GM04503 (cell line): ENCODE measurements at regions not wholly inside any gene's neighbourhood (a gene's known extent, or its start where the extent isn't known, plus 50 kb on each side); places are given as distances from the start of the nearest gene placed in this dataset.
"Not testable (repeated sequence)": the region's sequence is repeated elsewhere in the genome, so short reads cannot be mapped to it uniquely, and the experiment has no call there.

Experiments used
- DNase-seq: peaks from one replicate; pipeline ENCODE4 v3.0.0-alpha.2; 2012; ENCODE audit warnings: low read depth

DNA sequence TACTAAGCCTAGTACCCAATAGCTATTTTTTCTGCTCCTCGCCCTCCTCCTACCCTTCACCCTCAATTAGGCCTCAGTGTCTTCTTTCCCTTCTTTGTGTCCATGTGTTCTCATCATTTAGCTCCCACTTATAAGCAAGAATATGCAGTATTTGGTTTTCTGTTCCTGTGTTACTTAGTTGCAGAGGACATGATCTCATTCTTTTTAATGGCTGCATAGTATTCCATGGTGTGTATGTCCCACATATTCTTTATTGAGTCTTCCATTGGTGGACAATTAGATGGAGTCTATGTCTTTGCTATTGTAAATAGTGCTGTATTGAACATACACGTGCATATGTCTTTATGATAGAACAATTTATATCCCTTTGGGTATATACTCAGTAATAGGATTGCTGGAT, 106.9 kb upstream of the NR5A2 start:
- DNase-seq: no peak

DNA sequence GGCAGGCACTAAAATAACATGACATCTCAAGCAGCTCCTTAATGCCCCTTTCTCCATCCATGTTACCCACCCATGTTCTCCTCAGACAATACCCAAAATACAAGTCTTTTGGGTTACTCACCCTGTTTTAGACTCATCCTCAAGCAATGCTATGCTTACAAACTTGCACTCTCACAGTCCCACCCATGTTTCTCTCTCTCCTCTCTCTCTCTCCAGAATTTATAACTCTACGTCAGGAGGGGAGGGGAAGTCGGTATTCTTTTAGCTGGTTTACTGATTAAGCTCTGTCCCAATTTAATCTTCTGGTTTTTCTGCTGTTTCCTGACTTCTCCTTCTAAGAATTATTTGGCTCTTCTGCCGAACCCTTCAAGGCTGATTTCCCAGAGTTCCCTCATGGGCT, 98.0 kb upstream of the NR5A2 start:
- DNase-seq: no peak

DNA sequence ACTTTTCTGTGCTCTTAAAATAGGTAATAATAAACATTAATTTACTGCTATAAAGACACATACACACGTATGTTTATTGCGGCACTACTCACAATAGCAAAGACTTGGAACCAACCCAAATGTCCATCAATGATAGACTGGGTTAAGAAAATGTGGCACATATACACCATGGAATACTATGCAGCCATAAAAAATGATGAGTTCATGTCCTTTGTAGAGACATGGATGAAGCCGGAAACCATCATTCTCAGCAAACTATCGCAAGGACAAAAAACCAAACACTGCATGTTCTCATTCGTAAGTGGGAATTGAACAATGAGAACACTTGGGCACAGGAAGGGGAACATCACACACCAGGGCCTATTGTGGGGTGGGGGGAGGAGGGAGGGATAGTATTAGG, 97.4 kb upstream of the NR5A2 start:
- DNase-seq: not testable (repeated sequence)

DNA sequence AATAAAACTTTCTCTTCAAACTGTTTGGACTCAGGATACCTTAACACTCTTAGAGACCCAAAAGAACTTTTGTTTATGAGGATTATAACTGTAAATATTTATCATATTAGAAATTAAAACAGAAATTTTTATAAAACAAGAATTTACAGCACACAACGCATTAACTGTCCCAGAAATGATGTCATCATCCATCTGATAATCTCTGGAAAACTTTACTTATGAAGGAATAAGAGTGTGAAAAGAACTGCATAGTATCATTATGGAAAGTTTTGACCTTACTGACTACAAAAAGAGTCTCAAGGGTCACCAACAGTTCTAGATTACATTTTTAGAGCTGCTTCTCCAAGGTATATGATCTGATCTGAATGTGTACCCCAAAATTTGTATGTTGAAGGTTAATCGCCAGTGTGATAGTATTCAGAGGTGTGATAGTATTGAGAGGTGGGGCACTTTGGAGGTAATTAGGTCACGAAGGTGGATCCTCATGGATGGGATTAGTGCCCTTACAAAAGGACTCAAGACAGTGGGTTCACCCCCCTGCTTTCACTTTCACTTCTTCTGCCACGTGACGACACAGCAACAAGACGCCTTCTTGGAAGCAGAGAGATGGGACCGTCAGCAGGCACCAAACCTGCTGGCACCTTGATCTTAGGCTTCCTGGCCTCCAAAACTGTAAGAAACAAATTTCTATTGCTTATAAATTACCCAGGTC, 95.7 kb upstream of the NR5A2 start:
- DNase-seq: no peak

DNA sequence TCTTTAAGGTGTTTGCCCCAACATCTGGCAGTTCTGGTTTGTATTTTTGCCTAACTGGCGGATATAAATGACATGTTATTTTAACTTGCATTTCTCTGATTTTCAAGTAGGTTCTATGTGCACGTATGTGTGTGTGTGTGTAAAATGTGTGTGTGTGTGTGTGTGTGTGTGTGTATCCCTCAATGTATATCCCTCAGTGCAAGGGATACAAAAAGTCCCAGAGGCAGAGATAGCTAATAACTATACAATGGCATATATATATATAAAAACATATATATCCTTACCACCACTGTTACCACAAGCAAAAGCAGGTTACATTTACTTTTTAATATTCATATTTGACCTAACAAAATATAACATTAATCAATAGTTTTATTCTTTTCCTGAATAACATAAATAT, 95.0 kb upstream of the NR5A2 start:
- no peak for DNase-seq

DNA sequence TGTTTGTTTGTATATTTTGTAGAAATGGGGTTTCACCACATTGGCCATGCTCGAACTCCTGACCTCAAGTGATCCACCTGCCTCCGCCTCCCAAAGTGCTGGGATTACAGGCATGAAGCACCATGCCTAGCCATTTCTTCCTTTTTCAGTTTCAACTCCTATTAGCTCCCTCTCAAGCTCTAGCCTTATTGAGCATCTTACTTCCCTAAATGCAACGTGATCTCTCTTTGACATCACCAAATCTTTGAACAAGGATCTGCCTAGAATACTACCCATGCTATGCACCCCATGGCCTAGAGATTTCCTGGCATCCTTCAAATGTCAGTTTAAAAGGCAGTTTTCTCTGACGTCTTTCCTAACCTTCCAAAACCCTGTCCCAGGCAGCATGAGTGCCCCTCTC, 91.1 kb upstream of the NR5A2 start:
- no peak for DNase-seq

DNA sequence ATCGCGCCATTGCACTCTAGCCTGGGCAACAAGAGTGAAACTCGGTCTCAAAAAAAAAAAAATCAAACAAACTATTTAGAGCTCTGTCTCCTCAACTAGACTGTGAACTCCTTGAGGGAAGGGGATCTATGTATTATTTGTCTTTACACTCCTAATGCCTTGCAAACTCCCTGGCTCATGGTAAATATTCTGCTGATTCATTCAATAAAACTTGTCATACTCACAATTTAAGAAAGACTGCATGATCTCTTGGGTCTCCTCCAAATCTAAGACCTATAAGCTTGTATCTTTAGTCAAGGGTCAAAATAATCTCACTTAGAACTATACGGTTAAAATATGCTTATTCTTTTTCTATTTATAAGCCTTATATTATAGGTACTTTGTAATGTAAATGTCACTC, 90.3 kb upstream of the NR5A2 start:
- DNase-seq: no peak

DNA sequence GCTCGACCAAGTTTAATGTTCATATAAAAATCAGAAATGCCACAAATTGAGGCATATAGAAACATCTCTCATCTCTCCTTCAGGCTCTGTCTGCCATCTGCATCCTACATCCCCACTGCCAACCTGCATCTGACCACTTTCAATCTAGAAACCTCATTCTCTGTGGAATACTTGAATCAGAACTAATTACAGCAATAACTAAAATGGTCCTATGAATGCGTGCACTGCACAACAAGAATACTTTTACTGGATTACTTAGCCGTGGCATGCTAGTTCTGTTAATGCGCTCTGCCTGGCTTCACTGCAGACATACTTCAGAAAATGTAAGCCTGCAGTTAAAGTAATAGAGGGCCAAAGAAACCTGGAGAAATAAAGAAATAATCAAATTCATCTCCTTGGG, 89.8 kb upstream of the NR5A2 start:
- no peak for DNase-seq

DNA sequence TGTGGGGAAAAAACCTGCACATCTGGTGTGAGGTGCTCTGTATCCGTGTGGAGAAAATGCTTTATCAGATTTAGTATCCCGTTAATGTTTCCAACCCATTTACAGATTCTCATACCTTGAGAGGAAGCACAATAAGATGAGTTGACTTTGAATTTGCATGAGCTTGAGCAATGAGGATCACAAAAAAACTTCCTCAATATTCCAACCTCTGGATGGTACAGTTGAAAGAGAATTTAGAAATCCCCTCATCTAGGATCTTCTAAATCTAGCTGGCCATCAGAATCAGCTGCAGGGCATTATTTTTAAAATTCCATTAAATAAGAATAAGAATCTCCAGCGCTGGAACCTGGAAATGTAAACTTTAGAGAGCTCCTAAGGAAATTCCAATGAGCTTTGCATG, 82.5 kb upstream of the NR5A2 start:
- DNase-seq: no peak

DNA sequence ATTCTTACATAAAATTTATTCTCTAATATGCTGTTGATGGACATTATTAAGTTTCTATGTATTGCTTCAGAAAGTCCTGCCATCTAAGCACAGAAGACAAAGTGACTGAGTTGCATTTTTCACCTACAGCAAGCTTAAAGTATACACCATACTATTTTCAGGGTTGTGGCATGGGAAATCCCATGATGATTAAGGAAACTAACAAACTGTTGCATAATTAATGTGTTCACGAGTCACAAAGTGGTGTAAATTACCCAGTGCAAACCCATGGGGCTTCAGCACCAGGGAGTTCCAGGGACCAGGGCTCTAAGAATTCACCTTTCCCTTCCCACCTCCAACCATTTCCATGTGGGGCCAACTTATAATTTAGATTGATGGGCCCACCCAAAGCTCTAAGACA, 81.9 kb upstream of the NR5A2 start:
- no peak for DNase-seq

DNA sequence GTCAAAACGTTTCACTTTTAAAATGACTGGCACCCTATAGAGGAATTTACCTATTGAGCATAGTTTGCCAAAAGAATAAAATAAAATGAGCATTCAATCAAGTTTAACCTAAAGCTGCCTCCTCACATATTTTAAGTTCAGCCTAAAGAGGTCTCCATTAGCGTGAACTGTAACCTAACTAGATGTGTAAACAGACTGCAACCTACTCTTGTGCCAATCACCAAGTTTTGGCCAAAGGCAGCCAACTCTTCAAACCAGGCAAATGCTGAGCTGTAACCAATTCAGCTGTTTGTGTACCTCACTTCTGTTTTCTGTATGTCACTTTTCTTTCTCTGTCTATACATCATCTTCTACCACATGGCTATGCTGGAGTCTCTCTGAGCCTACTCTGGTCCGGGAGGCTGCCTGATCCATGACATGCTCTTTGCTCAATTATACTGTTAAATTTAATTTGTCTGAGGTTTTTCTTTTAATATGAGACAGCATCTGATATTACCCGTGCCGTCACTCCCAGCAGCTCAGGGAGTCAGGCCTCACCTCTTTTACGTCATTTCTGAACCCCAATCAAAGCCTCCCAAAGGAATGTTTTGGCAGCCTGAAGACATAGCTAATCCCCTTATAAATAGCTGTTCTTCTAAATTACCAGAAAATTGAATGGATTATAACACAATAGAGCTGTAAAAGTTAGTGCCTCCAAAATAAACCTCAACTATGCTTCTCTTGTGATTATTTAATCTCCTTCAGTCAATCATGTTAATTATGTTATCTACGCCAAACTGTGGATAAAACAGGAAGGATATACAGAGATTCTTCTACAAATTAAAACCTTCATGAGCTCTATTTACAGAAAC, 81.0 kb upstream of the NR5A2 start:
- DNase-seq: no peak

DNA sequence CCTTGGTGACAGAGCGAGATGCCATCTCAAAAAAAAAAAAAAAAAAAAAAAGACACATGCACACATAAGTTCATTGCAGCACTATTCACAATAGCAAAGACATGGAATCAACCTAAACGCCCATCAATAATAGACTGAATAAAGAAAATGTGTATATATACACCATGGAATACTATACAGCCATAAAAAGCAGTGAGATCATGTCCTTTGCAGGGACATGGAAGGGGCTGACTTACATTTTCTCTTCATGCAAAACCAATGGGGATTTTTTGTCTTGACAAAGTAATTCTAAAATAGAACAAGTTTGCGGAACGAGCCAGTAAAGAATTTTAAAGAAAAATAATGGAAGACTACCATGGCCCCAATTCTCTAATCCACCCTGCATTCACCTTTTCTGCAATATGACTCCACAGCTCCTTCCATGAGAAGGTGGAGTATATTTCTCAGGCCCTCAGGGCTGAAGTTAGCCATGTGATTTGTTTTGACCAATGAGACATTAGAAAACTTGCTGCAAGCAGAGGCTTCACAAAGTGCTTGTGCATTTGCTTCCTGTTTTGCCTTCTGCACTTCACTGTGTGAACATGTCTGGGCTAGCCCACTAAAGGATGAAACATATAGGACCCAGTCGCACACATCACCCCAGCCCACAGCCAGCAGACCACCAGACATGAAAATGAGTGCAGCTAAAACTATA, 78.8 kb upstream of the NR5A2 start:
- DNase-seq: no peak

DNA sequence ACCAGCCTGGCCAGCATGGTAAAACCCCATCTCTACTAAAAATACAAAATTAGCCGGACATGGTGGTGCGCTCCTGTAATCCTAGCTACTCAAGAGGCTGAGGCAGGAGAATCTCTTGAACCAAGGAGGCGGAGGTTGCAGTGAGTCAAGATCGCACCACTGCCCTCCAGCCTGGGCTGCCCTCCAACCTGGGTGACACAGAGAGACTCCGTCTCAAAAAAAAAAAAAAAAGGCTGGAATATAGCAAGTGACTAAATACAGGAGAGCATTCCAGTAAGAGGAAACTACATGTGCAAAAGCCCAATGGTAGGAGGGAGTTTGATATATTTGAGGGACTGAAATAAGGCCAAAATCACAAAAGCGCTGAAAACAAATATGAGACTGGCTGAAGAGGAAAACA, 76.5 kb upstream of the NR5A2 start:
- DNase-seq: not testable (repeated sequence)

DNA sequence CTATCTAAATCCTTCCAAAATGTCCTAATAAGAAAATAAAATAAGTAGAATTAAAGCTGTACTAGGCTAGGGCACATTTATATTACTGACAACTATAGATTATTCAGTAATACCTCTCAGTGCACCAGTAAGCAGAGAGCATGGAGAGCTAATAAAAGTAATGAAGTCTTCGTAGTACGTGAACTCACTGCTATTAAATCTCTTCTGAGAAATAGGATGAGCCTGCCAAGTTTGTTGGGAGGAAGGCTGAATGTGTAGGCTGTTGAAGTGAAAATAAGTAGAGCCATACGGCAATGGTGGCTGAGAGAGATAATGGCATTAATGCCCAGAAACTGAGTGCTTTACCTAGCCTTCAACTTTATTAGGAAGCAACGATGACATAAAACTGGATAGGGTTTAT, 73.9 kb upstream of the NR5A2 start:
- DNase-seq: no peak

DNA sequence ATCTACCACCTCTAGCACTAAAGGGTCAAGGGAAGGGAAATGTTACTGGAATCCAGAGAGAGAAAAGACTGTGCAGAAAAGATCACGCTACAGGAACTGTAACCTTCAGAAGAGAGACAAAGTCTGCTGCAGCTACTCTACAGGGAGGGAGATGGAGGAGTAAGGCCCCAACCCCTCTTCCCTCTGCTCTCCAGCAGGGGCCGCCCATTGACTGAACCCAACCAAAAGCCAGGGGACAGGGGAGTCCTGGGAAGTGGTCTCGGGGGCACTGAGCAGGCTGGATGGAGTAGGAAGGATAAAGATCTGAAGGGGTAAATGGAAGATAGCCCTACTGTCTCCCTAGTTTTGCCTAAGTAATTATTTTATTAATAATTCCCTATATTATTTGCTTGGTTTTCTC, 72.8 kb upstream of the NR5A2 start:
- no peak for DNase-seq

DNA sequence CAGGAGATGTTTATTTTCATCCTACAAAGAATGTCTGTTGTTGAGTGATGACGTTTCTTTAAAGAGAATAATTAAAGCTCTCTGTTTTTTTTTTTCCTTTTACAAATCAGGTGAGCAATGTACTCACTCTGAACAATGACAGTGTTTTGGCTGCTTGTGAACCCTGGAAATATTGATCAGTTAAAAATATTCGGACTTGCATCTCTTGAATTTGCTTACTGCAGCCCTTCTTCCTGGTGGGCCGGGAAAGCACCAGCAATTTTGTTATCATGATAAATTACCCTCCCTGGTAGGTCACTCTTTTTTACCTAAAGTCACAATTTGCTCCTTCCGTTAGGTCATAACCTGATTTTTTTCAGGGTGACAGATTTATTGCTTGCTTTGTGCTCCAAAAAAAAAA, 72.3 kb upstream of the NR5A2 start:
- DNase-seq: no peak

DNA sequence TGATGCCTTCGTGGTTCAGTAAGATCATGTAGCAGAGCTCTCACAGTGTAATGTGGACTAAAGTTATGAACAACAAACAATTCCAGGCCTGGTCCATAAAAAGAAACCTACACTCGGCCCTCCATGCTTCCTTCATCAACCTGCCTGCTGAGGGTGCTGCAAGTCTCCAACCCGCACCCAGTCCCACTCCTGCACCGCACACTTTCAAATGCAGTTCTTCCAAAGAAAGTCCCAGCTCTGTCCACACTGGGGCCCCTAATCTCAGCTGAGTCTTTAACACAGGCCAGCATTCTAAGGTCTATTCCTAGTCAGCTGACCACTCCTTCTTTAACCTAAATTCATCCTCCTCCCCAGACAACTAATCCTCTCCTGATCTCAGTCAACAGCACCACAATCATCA, 71.5 kb upstream of the NR5A2 start:
- no peak for DNase-seq

DNA sequence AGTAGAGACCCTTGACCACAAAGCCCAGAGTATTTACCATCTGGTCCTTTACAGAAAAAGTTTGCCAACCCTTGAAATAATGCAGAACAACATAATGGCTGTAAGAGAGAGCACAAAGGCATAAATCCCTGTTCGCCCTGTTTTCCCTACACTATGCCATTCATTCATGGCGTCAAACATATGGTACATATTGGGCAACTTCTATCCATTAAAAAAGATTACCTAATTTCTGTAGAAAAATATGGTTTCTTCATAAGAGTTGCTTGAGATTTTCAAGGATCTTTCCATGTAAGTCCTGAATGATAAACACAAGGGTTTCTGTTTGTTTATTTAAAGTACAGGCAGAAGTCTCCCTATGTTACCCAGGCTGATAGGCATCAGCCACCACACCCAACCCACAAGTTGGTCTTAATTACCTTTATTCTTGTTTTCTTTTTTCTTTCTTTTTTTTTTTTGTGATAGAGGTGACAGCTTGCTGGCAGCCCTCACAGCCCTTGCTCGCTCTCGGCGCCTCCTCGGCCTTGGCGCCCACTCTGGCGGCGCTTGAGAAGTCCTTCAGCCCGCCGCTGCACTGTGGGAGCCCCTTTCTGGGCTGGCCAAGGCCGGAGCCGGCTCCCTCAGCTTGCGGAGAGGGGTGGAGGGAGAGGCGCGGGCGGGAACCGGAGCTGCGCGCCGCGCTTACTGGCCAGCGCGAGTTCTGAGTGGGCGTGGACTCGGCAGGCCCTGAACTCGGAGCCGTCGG, 68.3 kb upstream of the NR5A2 start:
- no peak for DNase-seq

DNA sequence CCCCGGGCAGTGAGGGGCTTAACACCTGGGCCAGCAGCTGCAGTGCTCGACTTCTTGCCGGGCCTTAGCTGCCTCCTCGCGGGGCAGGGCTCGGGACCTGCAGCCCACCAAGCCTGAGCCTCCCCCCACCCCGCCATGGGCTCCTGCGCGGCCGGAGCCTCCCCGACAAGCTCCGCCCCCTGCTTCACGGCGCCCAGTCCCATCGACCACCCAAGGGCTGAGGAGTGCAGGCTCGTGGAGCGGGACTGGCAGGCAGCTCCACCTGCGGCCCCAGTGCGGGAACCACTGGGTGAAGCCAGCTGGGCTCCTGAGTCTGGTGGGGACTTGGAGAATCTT, 67.8 kb upstream of the NR5A2 start:
- DNase-seq: no peak

DNA sequence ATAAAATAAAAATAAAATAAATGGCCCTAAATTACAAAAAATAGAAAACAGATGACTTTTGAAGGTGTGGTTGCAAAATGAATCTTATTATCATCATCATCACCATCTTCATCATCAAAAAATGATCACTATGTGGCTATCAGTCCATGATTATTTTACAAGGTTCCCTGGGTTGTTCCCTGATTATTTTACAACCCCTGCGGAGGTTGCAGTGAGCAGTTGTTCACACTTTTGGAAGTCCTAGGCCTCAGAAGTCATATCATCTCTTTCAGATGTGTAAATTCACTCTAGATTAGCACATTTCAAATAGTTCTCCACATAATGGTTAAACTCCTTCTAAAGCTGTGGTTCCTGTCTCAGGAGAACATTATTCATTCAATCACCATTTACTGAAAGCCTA, 57.4 kb upstream of the NR5A2 start:
- no peak for DNase-seq

DNA sequence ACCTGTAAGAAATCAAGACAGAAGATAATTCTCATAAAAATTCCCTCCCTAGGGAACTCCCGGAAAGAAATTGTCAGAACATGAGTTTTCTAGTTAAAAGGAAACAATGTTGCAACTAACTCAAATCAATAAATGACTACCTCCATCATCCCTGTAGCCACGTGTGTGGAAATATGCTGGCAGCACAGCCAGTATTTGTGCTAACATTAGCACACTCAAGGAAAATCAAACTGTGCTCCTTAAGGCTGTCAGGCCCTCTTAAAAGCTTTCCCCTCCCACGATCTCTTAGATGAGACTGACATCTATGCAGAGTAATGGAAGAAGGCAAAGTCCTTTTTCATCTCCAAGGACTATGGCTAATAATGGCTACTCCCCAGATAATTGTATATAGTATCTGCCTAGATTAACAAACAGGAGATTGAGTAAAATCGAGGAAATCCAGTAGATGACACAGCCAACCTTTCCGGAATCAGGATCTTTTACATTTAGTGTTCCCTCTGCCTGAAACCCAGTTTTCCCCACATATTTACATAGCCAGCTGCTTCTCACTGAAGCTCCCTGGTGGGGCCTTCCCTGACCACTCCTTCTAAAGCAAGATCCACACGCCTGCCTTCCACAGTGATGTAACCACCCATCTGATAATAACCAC, 50.9 kb upstream of the NR5A2 start:
- DNase-seq: no peak
